ENCODE measurements at regions not wholly inside any gene's neighbourhood (a gene's known extent, or its start where the extent isn't known, plus 50 kb on each side); places are given as distances from the start of the nearest gene placed in this dataset.

DNA sequence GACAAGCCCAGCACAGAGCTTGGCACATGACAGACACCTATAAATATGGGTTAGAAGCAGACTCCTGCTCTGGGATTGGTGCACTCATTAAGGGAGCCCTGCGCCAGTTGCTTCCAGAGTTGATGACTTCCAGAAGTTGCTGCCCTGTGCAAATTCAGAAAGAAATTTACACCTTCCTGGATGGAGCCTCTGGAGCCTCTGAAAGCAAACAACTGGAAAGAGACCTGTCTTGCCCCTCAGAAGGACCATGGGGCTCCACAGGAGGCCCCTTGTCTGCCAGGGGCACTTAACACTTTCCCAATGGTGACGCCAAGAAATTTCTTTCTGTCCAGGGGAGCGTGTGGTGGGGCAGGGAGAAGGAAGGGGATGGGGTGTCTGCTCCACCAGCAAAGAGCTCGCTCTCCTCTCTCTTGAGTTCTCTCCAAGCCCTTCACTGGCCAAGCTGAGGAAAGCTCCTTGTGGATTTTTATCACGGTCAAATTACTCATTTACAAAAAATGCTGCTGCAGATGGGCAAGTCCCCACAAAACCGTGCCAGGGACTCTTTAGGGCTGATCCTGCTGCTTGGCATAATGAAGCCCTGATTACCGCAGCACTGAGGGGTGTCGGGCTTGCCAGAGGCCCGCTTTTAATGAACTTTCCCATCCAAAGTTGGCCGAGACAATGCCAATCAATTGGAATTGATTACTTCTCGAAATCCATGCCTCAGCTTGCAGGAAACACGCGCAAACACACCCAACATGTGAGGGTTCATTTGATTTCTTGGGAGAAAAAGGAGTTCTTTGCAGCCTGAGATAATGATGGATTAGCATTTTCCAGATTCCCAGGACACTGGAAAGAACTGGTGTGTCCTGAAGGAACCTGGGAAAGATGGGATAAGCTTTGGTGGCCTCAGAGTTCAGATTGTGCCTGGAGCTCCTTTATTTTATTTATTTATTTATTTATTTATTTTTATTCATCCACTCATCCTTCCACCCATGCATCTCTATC is 583.6 kb upstream of the CDH5 start:
- DNase-seq, result no peak

DNA sequence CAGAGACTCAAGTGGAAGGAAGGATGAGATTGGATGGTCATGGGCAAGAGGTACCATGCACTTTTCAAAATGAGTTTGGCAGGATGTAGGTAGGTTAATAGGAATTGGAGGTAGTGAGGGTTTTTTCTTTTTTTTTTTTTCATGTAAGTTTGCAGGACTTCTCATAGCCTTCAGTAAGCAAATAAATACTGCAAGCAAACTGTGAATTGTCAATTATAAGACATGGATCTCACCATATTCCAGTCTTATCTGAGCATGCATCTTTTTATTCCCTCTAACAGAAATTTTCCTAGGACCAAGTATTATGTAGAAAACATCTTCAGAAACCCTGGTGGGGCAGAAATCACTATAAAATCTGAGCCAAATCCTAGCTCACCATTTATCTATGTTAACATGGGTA is 584.6 kb upstream of the CDH5 start:
- DNase-seq, result no peak

DNA sequence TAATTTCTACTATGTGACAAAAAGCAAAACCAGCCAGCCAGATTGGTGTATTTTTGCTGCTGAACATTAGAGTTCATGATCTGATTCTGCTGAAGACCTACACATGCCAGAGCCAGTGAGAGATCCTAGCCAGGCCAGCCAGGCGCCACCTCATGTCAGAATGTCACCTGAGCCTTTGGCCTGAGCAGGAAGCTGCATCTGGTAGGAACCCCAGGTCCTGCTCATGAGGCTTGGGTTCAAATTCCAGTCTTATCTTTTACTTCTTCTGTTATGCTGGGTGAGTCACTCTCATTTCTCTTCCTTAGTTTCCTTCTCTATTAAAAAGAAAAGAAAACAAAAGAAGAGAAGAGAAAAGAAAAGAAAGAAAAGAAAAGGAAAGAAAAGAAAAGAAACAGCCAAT is 585.1 kb upstream of the CDH5 start:
- no peak for DNase-seq

DNA sequence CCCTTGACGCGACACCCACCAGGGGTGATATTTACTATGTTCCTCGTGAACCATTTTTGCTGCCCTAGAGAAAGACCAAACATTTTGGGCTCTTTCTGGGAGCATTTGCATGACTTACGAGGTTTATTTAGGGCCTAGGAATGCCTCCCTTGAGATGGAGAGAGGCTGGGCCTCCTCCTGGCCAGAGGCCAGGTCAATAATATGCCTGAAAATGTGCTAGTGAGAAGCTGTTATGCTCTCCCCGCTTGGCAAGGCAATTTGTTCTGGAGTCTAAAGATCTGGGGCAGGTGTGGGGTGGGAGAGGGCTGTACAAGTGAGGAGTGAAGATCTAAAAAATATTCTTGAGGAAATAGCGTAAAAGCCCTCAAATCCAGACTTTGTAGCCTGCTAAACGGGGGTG is 587.3 kb upstream of the CDH5 start:
- DNase-seq, result no peak

DNA sequence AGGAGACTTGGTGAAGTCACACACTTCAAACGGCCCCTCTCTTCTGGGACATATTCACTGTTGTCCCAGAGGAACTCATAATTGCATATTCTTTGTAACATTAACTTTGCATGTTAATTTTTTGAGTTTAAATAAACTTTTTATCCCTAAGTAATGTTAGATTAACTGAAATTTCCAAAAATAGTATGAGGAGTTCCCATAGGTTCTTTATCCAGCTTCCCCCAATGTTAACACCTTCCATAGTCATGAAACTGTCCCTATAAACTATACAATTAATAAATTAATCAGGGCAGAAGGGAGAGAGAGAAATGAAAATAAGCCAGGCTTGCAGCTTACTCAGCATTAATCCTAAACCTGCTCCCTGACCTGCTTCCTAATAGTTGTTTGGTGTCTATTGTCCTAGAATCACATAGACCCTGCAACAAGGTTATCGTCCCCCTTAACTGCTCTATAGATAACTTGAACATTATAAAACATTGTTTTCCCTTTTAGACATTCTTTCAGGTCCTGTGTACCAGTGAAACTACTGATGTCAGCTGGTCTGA is 589.8 kb upstream of the CDH5 start:
- DNase-seq, result no peak

DNA sequence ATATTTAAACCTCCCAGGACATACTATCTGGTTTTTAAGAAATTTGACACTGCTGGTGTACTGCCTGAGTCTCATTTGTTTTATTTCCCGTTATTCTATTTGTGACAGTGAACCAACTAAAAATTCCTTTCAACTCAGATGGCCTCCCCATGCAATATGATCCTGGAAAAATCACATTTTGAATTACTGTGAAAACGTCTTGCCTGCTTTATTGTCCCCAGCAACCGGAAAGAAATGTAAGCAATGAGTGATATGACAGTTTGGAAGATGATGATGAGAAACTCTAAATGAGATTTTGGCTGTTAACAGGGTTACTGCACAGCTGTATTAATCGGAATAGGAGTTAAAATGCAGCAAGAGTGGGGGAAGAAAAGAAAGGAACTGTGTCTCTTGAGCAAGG is 590.7 kb upstream of the CDH5 start:
- no peak for DNase-seq

DNA sequence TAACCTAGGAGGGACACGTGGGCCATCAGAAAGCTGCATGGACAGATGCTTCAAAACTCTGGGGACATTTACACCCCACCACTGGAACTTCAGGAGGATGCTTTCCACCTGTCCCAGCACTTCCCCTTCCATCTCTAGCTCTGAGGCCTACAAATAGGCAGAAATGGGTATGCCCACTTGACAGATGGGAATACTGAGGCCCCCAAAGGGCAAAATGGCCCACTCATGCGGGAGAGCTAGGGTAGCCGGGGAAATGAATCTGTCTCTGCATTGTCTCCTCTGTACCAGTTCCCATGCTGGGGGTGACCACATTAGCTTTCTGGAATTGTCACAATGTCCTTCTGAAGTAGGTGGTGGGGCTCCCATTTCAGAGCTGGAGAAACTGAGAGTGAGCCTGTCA is 592.1 kb upstream of the CDH5 start:
- no peak for DNase-seq

DNA sequence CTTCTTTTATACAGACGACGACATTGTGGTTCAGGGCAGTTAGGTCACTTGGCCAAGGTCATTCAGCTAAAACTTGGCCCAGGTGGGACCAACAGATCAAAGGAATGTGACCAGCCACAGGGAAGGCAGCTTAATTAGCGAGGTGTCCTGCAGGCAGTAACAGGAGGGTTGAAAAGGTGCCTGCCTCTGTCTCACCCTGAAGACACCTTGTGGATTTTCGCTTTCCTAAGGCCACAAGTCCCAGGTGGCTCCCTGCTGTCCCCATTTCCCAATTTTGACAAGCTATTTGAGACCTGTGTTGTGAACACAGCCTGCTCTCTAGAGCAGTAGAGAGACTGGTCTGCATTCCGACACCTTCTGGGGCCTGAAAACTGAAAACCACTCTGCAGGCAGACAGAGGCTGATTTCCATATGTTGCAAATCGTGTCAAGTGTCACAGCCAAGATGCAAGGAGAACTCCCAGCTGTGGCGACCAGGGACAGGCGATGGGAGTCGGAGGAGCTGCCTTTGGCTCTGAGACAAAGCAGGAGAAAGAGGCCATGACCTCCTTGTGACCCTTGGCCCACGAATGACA is 593.1 kb upstream of the CDH5 start:
- DNase-seq, result no peak

DNA sequence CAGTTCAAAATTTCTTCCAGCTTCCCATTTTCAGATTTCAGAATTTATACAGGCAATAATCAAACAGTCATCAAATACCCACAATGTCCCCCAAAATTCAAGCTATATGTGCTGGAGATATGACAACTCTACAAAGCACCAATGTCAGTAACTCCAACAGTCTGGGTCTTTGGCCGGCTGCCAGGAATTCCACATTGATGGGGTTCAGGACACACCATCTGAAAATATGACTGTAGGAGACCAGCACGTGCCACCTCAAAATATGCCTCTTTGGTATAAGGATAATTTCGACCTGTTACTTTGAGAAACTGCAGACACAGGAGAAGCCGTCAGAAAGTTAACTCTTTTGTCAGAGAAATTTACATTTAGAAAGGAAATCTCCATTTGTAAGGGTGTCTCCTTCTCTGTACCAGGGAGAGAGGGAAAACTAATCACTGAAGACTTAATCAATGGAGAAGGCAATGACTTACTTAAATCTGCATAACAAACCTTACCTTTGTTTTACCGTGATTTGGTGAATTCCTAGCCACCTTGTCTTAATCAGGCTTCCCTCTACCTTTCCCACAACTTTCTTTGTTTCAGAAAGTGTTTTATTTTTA is 594.3 kb upstream of the CDH5 start:
- no peak for DNase-seq

DNA sequence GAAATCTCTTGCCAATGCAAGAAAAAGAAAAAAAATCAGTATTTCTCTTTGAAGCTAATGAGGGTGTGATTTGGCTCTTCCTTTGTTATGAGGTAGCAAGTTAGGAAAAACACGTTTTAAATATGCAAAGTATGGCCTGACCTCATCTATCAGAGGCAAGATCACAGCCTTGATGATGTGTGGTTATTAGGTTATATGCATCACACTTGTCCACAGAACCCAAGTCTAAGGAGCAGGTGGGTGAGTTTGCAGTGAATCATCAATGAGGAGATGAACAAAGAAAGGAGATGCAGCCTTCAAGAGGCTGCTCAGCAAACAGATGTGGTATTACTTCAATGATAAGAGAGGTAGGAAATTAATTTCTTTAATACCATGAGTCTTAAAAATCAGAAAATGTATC is 594.8 kb upstream of the CDH5 start:
- no peak for DNase-seq

DNA sequence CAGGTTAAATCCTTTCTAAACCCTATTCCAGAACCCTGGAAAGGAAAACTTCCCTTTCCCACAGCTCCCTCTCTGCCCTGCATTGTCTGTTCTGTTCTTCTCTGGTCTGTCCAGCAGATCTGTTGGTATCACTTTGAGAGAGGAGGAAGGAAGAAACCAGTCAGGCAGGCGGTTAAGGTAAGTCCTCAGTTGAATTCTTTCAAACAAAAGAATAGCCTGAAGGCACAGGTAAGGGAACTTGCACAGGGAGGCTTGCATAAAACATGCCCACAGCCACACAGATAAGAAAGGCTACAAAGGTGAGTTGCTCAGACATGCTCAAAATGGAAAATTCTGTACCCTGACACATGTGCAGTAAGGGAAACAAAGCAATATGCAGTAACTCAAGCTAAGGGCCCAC is 595.7 kb upstream of the CDH5 start:
- no peak for DNase-seq

DNA sequence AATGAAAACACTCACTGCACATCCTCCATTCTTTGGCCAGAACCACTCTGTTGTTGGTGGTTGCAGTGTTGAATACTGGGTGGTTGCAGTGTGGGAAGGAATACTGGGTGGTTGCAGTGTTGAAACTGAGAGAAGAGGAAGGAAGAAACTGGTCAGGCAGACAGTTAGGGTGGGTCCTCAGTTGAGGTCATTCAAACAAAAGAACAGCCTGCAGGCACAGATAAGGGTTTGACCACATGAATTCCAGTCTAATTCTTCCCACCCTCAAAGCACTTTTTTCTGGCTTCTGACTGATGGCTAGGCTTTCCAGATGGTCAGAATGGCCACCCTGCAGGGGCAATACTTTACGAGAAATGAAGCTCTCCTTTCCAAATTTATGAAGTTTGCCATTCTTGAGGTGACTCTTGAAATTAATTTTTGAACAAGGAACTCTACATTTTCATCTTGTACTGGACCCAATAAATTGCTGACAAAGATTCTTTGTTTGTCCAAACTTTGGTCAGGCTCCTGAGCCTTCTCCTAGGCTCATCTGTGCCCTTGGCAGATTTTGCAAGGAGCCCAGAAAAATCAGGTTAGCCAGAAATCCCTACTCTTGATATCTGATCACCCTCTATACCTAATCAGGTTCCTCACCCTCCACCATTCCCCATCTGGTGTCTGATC is 596.6 kb upstream of the CDH5 start:
- no peak for DNase-seq

DNA sequence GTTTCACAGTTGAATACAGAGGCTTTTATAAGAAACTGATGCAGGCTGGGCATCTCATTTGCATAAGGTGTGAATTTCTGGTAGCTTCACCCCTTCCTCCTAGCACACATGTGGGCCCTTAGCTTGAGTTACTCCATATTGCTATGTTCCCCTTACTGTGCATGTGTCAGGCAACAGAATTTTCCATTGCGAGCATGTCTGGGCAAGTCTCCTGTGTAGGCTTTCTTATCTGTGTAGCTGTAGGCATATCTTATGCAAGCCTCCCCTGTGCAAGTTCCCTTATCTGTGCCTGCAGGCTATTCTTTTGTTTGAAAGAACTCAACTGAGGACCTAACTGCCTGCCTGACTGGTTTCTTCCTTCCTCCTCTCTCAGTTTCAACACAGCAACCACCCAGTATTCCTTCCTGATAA is 597.4 kb upstream of the CDH5 start:
- no peak for DNase-seq

DNA sequence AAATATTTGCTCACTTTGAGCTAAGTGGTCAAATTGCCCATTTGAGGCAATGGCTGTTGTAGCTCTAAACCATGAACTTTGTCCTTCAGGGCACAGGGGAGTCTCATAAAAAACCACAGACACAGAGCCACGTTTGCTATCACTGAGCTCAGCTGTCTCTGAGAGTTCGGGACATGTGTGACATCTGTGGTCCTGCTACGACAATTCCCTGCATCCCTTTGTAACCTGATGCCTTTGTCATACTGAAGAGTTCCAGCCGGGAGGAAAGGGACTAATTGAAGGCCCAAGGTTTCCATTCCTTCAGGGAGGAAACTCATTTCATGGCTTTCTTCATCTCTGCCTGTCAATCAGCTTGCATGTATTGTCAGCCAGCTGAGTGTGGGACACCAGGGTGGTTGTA is 599.4 kb upstream of the CDH5 start:
- DNase-seq, result no peak

DNA sequence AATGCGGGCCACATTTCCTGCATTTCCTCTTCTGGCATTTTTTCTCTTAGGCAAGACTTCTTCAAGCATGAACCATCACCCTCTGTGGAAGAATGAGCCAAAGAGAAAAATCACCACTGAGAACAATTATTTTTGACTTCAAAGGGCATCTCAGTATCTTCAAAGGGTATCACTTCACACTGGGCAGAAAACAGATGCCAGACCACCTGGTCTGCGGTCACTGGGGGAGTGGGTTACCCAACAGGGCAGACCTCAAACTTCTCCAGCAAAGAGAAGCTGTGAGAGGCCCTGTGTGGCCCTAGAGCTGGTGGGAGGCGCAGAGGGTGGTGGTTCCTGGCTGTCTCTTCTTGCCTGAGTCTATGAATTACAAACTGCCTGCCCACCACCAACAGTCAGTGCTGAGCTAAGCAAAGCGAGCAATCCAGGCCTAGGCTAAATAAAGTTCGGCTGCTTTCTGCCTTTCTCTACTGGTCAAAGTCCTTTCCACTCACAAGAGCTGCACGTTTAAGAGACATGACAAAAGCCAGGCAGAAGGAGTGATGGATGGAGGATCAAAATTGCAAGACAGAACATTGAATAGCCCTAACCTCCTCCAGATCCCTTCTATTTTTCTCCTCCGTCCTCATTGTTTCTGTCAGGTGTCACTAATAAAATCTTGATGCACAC is 602.7 kb upstream of the CDH5 start:
- DNase-seq, result no peak

DNA sequence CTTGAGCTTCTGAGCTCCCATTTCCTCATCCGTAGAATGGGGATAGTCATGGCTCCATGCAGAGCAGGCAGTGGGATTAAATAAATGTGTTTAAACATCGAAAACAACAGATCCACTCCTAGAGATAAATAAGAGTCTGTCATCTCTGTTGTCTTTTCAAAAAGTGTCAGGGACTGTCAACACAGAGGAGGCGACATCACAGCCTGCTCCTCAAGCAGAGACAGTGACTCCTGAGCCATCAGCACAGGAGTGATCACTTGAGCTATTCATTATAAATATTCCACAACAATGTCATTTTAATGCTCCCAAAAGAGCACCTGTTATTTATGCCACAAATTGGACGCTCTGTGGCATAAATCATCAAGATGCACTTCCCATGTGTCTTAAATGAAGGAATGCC is 605.6 kb upstream of the CDH5 start:
- DNase-seq, result no peak

DNA sequence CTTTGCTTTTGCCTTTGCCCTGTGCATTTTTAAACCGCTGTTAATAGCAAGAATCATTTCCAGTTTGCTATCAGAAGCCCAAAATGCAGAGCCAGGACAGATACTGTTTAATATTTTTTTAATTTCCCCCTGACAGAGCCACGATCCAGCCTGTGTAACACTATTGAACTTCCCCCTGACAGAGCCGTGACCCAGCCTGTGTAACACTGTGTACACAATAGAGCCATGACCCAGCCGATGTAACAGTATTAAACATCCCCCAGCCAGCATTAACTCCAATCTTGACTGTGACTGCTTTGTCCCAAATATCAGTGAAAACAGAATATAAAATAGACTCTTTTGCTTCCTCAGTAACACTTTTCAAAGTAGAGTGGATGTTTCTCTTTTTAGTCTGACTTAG is 607.9 kb upstream of the CDH5 start:
- no peak for DNase-seq

DNA sequence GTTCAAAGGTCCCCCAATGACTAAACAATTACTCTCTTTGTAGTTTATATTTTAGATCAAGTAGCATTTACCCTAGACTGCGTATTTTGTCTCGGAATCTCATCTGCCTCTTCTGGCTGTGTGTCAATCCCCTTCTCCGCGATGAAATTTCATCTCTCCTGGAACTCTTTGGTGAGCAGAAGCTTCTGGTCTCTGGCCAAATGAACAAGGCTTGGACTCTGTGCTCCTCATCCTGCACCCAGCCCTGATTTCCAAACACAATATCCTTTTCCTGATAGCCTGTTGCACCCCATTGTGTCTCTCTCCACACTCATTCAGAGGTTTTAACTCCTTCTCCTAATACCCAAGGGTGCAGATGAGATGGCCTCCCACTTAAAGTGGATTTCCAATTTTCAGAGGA is 609.4 kb upstream of the CDH5 start:
- no peak for DNase-seq

DNA sequence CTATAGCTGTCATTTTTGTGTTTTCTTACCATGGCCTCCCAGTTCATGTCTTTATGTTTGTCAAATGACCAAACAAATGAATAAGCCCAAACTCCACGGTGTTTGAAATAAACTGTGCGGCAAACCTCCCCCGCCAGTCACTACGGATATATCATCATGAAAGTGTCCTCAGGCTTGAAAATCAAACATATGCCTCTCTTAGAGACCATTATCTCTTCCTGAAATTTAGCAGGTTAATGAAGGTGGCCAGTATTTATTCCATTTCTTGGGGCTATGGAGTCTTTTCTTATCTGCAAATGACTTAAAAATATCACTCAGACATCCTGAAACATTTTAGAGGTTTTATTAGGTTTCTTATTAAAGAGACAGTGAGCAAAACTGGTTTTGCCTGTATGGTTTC is 610.3 kb upstream of the CDH5 start:
- no peak for DNase-seq

DNA sequence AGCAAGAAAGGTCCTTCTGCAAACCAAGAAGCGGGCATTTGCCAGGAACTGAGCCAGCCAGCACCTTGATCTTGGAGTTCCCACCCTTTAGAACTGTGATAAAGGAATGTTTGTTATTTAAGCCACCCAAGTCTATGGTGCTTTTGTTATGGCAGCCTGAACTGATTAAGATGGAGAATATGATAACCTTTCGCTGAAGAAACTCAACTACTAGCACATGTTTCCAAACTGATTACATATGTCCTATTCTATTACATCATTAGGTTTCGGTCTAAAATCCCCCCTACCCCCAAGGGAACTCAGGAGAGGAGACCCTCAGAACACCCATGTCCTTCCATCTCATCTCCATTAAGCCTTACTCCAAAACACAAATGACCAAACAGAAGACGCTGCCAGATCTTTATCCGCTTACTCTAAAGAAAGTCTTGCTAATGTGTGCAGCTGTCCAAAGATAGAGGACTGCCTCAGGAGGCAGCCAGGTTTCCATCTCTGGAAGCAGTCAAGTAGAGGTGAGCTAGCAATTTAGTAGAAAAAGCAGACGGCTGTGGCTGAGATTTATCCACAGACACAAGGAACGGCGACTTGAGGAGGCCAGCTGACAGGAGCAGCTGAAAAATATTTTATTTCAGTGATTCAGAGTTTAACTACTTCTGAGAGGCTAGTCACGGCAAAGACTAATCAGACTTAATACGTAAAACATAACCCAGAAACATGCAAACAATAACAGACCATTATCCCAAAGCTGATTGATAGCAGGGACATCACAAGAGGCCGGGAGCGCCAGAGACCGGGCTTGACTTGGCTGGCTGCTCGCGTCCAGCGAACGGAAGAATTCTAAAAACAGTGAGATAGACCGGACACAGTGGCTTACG is 611.4 kb upstream of the CDH5 start:
- DNase-seq, result no peak

DNA sequence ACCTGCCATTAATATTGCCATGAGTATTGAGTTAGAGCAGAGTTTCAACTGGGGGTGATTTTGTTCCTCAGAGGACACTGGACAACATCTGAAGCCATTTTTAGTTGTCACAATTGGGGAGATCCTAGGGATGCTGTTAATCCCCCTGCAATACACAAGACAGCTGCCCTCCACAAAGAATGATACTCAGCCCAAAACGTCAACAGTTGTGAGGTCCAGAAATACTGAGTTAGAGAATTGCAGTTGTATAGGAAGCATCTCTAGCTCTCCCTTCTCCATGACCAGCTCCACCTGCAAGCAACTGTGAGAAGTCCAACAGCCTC is 614.0 kb upstream of the CDH5 start:
- no peak for DNase-seq
